ENCODE measurements at regions not wholly inside any gene's neighbourhood (a gene's known extent, or its start where the extent isn't known, plus 50 kb on each side); places are given as distances from the start of the nearest gene placed in this dataset.

DNA sequence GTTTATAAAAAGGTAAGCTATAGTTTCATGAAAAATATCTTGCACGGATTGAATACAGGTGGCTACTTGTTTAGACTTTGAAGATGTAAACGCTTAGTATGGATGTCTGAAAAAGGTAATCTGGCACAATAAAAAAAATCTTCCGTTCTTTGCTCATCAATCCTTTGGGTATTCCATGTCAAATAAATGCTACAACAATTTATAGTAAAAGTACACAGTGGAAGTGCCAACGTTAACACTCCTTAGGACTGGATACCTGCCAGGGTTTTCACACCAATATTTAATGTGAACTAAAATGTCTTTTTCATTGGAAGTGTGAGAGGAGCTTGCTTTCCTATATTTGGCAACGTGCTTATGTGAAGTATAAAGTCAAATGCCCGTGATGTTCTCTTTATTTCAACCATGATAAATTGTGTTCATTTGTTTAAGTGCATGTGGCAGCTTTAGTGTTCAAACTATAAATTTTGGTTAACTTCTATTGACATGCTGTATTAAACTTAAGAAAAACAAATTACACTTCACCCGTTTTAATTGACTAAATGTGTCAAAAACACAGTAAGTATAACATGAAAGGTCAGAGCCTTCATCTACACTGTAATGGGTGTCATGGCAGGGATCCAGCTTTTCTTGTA is 121.7 kb upstream of the HAND2 start:
- TF ChIP-seq ZMIZ1 (IDR thresholded peaks at IDR 0.05; ENCODE audit: low read depth in 2 of 2, low read length in 2 of 2) = no peak
- TF ChIP-seq POLR2A (conservative IDR thresholded peaks at IDR 0.05) = no peak
- TF ChIP-seq XRCC4 (IDR thresholded peaks at IDR 0.05; ENCODE audit: extremely low read depth, insufficient read depth, insufficient read length) = no peak
- no peak for TF ChIP-seq SRSF1 (IDR thresholded peaks at IDR 0.05; ENCODE audit: low read depth, low read length)
- TF ChIP-seq GATAD2B (IDR thresholded peaks at IDR 0.05; ENCODE audit: borderline replicate concordance) = no peak
- no peak for TF ChIP-seq HNRNPH1 (optimal IDR thresholded peaks at IDR 0.05; ENCODE audit: low read depth, low read length)
- no peak for TF ChIP-seq KLF13 (tag; IDR thresholded peaks at IDR 0.05; ENCODE audit: borderline replicate concordance, low read depth)
- no peak for TF ChIP-seq ZNF146 (CRISPR knock-in tag; IDR thresholded peaks at IDR 0.05; ENCODE audit: unreplicated experiment)
- no peak for TF ChIP-seq MYBL2 (IDR thresholded peaks at IDR 0.05; ENCODE audit: low read depth)
- no peak for TF ChIP-seq MYBL2 (CRISPR knock-in tag; IDR thresholded peaks at IDR 0.05; ENCODE audit: borderline replicate concordance)
- no peak for TF ChIP-seq POLR2B (IDR thresholded peaks at IDR 0.05; ENCODE audit: low read depth, partially characterized antibody)
- H3K9me1 ChIP-seq (ENCODE audit: control insufficient read depth, insufficient read depth, low read length) = no peaks in the 10 kb centered on the region
- H3K4me1 ChIP-seq (replicated peaks in 1 of 2; ENCODE audit: control insufficient read depth in 2 of 2, insufficient read depth in 2 of 2, low read length in 2 of 2) = no peaks in the 10 kb centered on the region
- FAIRE-seq = no peak
- no peak overlapping the region for H3K4me2 ChIP-seq (ENCODE audit: insufficient read depth, low read length)
- peak overlapping the region; percentile 51 for H2AFZ ChIP-seq (ENCODE audit: low read depth, low read length)
- no peak overlapping the region for H3K9ac ChIP-seq (ENCODE audit: insufficient read depth in 1 of 2, low read depth in 2 of 2, low read length in 2 of 2)
- ATAC-seq = no peak; the same call in 2 of the 3 replicates
- H3K9me3 ChIP-seq (replicated peaks; ENCODE audit: control insufficient read depth, insufficient read depth, low read depth, low read length) = no peaks in the 10 kb centered on the region
- ChIA-PET CTCF (ENCODE audit: low intra/inter-chr PET ratio) (interaction anchor here (0.6 kb wide), 1 partner anchor 123 kb away, joined by 3 read pairs; no protein-coding TSS in a partner anchor), POLR2A (no interaction called here)
- no TSS peak for BruUV-seq (replicated peaks)
- no peaks in the 10 kb centered on the region for H3K79me2 ChIP-seq (ENCODE audit: control insufficient read depth, insufficient read depth, low read length)
- H4K20me1 ChIP-seq (replicated peaks; ENCODE audit: control insufficient read depth, insufficient read depth, low read length) = no peaks in the 10 kb centered on the region
- no peak overlapping the region for H3K27ac ChIP-seq (ENCODE audit: extremely low read depth, low read depth, low read length)
- no peaks in the 10 kb centered on the region for H3K36me3 ChIP-seq (ENCODE audit: control insufficient read depth, insufficient read depth, low read length)
- 9% methylated on average over 7 of the region's 7 CpGs for WGBS (ENCODE audit: insufficient coverage, low coverage, missing lambda C conversion rate)
- H3K27me3 ChIP-seq (ENCODE audit: control insufficient read depth in 2 of 2, insufficient read depth in 2 of 2, low read length in 2 of 2) = no peaks in the 10 kb centered on the region
- intact Hi-C loops (cut with micrococcal nuclease) = no loop called here
- H3K4me3 ChIP-seq = no peak overlapping the region
- no peak for DNase-seq (ENCODE audit: extremely low read depth in 1 of 4, low spot score in 3 of 4)
- in situ Hi-C loops (cut with MboI) = no loop called here

Measured in K562 (cell line).